GM13977 (cell line): ENCODE measurements at regions not wholly inside any gene's neighbourhood (a gene's known extent, or its start where the extent isn't known, plus 50 kb on each side); places are given as distances from the start of the nearest gene placed in this dataset.
A peak's percentile ranks its signal among the peaks of the same experiment; 100 is the strongest.
"Not testable (repeated sequence)": the region's sequence is repeated elsewhere in the genome, so short reads cannot be mapped to it uniquely, and the experiment has no call there.

Source experiments
- DNase-seq: peaks from one replicate; pipeline ENCODE4 v3.0.0; 2012; ENCODE audit warnings: low spot score
- in situ Hi-C: fragments of 300-500 bp; cut with MboI; formaldehyde crosslinking; loops from one replicate; pipeline ENCODE4 v1.12.0; 2022; ENCODE audit warnings: low sequenced_read_pairs, low pct_unique_long_range_greater_than_20kb, mixed read lengths, inconsistent platforms; ENCODE audit not compliant: unreplicated experiment
- TF ChIP-seq, protein P1 (sequence below): IDR thresholded peaks from 2 replicates; pipeline ENCODE4 v1.5.1; 2012; ENCODE audit warnings: mild to moderate bottlenecking, control low read depth; ENCODE audit not compliant: insufficient read depth; ENCODE audit errors: extremely low read depth, missing control alignments

DNA sequence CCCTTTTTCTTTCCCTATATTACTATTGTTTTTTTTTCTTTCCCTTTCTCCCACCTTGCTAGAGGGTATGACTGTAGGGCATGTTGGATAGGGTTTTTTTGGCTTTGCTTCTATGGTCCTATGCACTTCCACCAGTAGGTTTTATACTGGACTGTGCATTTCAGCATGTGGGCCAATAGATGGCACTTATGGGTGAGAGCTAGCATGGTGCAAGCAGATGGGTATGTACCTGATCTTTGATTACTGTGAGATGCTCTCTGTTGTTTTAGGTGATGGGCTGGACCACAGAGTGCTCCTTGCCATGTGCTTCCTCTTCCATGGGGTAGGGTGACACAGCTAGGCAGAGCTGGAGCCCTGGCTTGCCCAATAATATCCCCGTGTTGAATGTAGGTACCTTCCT is 128.5 kb upstream of the CHD6 start:
- TF ChIP-seq, protein P1, sequence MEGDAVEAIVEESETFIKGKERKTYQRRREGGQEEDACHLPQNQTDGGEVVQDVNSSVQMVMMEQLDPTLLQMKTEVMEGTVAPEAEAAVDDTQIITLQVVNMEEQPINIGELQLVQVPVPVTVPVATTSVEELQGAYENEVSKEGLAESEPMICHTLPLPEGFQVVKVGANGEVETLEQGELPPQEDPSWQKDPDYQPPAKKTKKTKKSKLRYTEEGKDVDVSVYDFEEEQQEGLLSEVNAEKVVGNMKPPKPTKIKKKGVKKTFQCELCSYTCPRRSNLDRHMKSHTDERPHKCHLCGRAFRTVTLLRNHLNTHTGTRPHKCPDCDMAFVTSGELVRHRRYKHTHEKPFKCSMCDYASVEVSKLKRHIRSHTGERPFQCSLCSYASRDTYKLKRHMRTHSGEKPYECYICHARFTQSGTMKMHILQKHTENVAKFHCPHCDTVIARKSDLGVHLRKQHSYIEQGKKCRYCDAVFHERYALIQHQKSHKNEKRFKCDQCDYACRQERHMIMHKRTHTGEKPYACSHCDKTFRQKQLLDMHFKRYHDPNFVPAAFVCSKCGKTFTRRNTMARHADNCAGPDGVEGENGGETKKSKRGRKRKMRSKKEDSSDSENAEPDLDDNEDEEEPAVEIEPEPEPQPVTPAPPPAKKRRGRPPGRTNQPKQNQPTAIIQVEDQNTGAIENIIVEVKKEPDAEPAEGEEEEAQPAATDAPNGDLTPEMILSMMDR, result peak; percentile 17
- DNase-seq, result no peak
- in situ Hi-C loops, result loop anchor here (25.0 kb wide), 2 partner anchors 1441 to 1666 kb away; partner anchors contain the start of gene PTPRT

DNA sequence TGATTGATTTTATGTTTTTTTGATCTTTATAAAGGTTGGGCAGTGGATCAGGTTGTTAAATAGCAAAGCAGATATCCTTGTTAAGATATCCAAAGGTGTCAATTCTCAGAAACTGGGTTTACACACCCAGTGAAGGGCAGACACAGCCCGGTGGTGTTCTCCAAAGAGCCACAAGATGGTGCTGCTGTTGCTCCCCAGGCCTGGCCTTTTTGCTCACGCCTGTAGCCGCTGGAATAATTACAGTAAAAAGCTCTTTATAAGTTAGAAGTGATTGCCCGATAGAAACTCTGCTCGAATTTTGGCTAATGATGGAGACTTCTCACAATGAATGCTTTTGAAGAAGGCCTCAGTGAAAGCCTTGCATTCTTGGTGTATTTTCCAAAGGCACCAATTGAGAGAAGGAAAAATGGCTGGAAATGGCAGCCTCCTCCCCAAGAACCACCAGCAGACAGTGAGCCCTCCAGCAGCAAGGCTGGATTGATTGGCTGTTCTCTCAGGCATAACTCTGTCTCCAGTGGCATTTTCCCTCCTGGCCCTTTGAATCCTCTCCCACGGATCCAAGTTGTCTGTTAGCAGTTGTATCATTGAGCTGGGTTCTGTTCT is 120.5 kb upstream of the CHD6 start:
- peak; percentile 44 for DNase-seq
- TF ChIP-seq, protein P1, result peak; percentile 90
- in situ Hi-C loops, result loop anchor here (25.0 kb wide), 2 partner anchors 1449 to 1674 kb away; partner anchors contain the start of gene PTPRT

DNA sequence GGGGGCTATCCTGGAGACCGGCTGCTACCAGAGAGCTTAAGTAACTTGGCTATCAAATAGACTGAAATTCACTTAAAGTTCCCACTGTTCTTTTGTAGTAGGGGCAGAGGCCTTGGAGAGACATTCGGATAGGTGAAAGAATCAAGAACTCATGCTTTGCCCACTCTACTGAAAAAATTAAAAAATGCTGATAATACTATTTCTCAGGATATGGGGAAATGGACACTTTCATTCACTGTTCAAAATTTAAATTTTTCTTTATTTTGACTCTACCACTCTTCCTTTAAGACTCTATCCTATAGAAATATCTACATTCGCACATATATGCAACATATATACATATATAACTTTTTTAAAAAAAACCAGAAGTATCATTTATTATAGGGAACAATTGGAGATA is 117.8 kb upstream of the CHD6 start:
- TF ChIP-seq, protein P1, result no peak
- no peak for DNase-seq
- in situ Hi-C loops, result loop anchor here (25.0 kb wide), 2 partner anchors 1451 to 1676 kb away; partner anchors contain the start of gene PTPRT

DNA sequence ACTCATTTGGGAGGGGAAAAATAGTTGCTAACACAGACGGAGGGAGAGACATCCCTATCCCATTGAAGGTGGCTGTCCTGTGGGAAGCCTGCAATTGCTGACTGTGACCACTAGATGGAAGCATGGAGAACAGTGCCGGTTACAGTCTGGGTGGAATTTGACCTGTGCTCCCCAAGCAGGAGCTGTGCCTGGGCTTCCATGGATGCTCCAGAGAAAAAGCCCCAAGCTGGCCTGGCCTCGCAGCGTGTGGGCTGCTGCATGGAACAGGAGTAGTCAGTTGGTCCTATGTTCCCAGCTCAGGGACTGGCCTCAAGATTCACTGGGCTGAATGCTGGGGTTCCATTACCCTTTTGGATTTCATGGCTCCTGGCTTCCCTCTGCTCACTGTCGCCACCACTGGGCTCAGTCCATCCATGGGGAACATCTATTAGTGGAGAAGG is 116.3 kb upstream of the CHD6 start:
- in situ Hi-C loops, result loop anchor here (25.0 kb wide), 2 partner anchors 1453 to 1678 kb away; partner anchors contain the start of gene PTPRT
- TF ChIP-seq, protein P1, result peak; percentile 85
- peak; percentile 56 for DNase-seq

DNA sequence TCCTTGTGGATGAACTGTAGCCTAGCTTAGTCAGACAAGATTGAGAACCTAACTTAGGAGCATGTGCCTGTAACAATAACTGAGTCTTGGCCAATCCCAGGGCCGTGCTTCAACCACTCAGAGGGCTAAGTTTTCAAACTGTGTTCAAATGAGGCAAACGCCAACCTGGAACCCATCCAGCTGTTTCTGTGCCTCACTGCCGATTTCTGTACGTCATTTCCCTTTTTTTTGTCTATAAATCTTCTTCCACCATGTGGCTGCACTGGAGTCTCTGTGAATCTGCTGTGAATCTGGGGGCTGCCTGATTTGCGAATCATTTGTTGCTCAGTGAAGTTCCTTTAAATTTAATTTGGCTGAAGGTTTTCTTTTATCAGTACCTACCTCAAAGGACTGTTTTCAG is 115.0 kb upstream of the CHD6 start:
- in situ Hi-C loops, result loop anchor here (25.0 kb wide), 2 partner anchors 1454 to 1679 kb away; partner anchors contain the start of gene PTPRT
- TF ChIP-seq, protein P1, result no peak
- DNase-seq, result no peak

DNA sequence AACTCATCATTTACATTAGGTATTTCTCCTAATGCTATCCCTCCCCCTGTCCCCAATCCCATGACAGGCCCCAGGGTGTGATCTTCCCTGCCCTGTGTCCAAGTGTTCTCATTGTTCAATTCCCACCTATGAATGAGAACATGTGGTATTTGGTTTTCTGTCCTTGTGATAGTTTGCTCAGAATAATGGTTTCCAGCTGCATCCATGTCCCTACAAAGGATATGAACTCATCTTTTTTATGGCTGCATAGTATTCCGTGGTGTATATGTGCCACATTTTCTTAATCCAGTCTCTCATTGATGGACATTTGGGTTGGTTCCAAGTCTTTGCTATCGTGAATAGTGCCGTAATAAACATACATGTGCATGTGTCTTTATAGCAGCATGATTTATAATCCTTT is 113.0 kb upstream of the CHD6 start:
- DNase-seq, result not testable (repeated sequence)
- in situ Hi-C loops, result loop anchor here (25.0 kb wide), 2 partner anchors 1456 to 1681 kb away; partner anchors contain the start of gene PTPRT

DNA sequence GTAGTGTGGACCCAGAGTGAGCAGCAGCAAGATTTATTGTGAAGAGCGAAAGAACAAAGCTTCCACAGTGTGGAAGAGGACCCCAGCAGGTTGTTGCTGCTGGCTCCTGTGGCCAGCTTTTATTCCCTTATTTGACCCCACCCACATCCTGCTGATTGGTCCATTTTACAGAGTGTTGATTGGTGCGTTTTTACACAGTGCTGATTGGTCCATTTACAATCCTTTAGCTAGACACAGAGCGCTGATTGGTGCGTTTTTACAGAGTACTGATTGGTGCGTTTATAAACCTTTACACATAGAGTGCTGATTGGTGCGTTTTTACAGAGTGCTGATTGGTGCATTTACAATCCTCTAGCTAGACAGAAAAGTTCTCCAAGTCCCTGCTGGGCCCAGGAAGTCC is 109.5 kb upstream of the CHD6 start:
- in situ Hi-C loops, result loop anchor here (25.0 kb wide), 2 partner anchors 1460 to 1685 kb away; partner anchors contain the start of gene PTPRT
- DNase-seq, result not testable (repeated sequence)
